Activated T-cell treated with anti-CD3 and anti-CD28 coated beads for 4 hours (primary cell): ENCODE measurements at regions not wholly inside any gene's neighbourhood (a gene's known extent, or its start where the extent isn't known, plus 50 kb on each side); places are given as distances from the start of the nearest gene placed in this dataset.
"Not testable (repeated sequence)": the region's sequence is repeated elsewhere in the genome, so short reads cannot be mapped to it uniquely, and the experiment has no call there.

ENCODE experiments used
- DNase-seq: peaks from one replicate; pipeline ENCODE4 v3.0.0-alpha.2; 2020

DNA sequence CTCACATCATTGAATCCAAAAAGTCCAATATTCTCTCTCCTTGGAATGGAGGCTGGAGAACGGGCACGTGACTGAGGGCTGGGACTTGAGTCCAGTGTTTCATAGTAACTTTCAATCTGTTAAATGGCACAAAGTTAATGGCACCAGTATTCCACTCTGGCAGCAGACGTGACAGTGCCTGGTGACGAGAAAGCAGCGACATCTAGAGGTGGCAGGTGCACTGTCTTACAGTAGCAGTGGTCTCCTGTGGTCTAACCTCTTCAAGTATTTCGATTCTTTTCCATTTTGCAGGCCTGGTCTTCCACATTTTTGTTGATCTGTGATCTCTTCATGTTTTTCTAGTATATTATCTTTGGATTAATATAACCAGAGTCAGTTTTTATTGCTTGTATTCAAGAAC lies 107.1 kb downstream of the OXSM start:
- DNase-seq: no peak

GRCh38 chr3:25899352-25900101 lies 109.6 kb downstream of the OXSM start:
- DNase-seq: no peak

DNA sequence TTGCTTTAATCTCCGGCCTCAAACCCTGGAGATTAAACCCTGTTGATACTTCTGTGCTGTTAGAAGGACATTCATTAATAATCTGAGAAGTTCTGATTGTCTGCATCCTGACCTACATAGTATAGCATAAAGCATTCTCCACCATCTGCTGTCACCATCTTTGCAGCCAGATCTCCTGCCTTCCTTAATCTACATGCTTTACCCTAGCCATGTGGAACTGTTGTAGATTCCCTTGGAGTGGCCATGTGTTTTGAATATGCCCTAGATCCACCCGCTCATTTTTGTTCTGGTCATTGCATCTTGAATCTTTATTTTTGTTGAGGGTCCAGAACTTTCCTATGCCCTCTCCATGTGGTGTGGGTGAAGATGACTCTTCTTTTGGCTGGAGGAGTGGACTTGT lies 110.3 kb downstream of the OXSM start:
- DNase-seq: no peak

GRCh38 chr3:25901796-25902195 lies 111.9 kb downstream of the OXSM start:
- DNase-seq: no peak

DNA sequence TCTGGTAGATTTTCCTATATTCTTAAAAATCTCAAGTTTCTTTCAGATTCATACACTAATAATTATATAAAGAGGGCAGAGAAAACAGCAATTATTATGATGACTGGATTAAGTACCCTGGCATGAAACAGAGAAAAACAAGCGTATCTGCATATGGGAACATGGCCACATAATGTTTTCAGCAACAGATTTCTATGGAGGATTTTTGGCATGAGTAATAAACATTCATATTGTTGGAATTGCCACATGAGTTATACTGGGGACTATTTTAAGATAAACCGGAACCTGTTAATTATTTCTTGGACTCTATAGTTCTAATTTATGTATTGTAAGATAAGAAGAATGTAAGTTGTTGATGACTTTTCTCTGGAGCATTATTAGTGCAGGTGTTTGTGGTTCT lies 112.7 kb downstream of the OXSM start:
- no peak for DNase-seq

- no peak for DNase-seq
Observed at GRCh38 chr3:25903371-25904129, 113.7 kb downstream of the OXSM start.

DNA sequence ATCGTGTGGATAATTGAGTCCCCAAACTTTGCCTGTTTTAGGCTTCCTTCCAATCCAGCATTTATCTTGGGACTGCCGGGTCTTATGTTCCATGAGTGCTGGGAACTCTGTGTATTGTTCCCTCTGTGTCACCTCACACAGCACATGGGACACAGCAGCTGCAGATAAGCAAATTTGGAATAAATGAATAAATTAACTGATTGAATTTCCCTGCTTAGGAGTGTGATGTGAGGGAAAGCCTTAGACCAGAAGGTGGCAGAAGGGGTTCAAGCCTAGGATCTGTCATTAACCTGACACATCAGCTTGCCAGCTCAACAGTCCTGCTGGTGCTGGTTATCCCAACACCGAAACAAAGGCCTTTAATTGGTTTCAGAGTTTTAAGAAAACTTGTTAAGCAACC lies 114.3 kb downstream of the OXSM start:
- DNase-seq: no peak

- no peak for DNase-seq
Observed at GRCh38 chr3:25906132-25906906, 116.4 kb downstream of the OXSM start.

DNA sequence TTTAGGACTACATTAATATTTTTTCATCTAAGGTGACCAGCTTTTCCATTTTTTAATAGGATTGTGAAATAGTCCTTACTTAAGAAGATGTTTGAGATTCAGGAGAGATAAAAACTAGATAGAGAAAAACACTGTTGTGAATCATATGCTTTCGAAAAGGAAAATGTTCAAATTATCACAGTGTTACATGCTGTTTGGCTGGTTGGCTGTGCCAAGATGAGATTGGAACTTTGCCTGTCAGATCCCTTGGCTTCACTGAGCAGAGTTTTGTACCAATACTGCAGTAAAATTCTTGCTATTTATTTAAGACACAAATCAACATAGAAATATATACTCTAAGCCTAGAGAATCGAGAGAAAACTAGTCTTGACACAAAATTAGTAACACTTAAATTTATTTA lies 117.2 kb downstream of the OXSM start:
- DNase-seq: no peak

GRCh38 chr3:25910105-25910504 lies 120.2 kb downstream of the OXSM start:
- DNase-seq: no peak

DNA sequence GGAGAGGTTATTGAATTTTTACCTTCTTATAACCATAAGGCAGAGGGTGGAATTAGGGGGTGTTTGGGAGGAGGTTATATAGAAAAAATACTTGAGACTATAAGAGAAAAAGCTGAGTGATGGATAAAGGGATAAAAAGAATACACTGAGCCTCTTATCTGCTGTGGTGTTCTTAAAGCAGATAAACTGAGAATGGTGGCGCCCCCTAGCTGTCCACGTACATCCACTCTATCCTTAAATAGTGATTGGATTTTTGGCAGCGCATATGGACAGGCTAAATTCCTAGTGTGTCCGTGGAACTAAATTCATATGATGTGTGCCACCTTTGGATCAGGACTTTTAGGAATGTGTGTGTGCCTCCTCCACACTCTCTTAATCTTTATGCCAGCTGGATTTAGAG lies 121.1 kb downstream of the OXSM start:
- DNase-seq: peak; percentile 20

GRCh38 chr3:25911525-25912295 lies 121.8 kb downstream of the OXSM start:
- no peak for DNase-seq

DNA sequence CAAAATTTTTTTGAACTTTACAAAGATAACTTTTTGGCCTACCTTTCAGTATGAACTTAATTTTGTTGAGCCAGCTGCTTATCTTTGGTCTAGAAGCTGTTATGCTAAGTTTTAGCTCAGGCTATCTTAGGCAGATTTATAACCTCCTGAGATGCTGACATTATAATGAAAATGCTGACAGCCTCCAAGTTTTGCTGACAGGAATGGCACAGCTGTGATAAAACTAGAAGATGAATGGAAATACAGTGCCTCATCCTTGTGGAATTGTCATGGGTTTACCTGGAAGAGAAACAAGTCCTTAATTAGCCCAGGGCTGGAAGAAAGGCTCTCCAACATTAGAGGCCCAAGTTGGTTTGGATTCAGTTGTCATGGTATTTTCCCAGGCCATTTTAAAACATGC lies 123.3 kb downstream of the OXSM start:
- DNase-seq: no peak

DNA sequence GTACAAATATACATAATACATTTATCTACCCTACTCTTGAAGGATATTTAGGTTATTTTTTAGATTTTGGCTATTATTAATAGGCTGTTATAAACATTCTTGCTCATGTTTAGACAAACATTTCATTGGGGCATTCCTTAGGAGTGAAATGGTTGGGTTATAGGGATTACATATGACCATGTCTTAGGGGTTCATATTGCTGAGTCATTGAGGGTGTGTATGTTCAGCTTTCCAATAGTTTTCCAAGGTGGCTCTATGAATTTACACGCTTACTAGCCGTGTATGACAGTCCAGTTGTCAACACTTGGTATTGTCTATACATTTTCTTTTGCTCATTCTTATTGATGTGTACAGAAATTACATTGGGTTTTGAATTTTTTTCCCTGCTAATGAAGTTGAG lies 125.8 kb downstream of the OXSM start:
- DNase-seq: no peak

DNA sequence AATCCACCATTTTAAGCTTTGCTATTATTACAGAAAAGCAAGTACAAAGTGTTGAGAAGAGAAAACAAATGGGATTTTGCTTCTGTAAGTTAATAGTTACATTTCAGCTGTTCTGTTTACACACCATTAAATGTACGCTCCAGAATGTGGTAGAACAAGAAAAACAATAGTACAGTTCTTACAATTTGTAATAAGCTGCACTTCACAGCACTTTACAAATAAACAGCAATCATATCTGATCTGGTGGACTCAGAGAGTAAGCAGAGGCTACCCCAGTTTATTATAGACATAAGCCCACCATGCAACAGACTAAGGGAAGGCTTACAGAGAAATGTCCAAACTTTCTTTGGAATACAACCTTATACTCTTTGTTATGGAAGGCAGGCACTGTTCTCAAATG lies 126.4 kb downstream of the OXSM start:
- no peak for DNase-seq

GRCh38 chr3:25931967-25932366 lies 142.1 kb downstream of the OXSM start:
- DNase-seq: not testable (repeated sequence)

GRCh38 chr3:25938566-25939325 lies 148.9 kb downstream of the OXSM start:
- DNase-seq: no peak

- no peak for DNase-seq
Observed at GRCh38 chr3:25940935-25941334, 151.0 kb downstream of the OXSM start.

DNA sequence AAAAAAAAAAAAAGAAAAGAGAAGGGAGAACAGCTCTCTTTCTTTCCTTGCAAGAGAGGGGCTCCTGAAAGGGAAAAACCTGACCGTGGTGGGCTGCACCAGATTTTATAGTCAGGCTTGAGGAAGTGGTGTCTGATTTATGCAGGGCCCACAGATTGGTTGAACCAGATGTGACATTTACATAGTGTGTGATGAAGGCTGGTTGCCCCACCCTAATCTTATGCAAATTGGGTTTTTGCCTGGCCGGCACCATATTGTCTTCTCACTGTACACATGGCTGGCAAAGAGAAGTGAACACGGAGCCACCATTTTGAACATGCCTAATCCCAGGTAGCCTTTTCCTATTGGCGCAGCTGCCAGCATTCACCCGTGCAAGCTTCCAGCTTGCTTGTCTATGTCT lies 154.4 kb downstream of the OXSM start:
- no peak for DNase-seq

- DNase-seq: no peak
Observed at GRCh38 chr3:25945366-25945765, 155.5 kb downstream of the OXSM start.

GRCh38 chr3:25945836-25946235 lies 155.9 kb downstream of the OXSM start:
- no peak for DNase-seq

DNA sequence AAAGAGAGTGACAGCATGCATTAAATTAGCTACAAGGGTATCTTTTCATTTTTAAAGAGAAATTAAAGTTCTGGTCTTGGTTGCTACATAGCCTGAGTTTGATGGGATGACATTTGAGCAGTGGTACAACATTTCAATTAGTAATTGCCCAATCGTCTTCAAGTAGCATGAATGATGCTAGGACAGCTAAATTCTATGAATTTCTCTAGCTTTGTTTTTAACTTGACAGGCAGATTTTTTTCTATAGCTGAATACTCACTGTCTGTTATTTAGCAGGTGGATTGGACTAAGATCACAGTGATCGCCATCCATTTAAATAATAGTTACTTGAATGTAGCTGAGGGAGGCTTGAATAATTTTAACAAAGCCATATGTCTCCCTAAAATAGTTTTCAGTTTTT lies 162.2 kb downstream of the OXSM start:
- DNase-seq: no peak
